Ovary (tissue), 3 donors: ENCODE measurements at regions not wholly inside any gene's neighbourhood (a gene's known extent, or its start where the extent isn't known, plus 50 kb on each side); places are given as distances from the start of the nearest gene placed in this dataset.

Experiments used
- EP300 ChIP-seq: sonication (generic); formaldehyde crosslinking; IDR thresholded peaks from one replicate; pipeline ENCODE4 v1.6.1; 2017; ENCODE audit warnings: antibody characterized with exemption
- POLR2A ChIP-seq: fragments of 450-650 bp; IDR thresholded peaks from one replicate; pipeline ENCODE4 v1.6.1; 2017; ENCODE audit warnings: antibody characterized with exemption, mild to moderate bottlenecking, moderate library complexity
- TF ChIP-seq, protein P1 (sequence below), 3 donors: fragments of 450-650 bp in 2 of 3; fragments of 200-600 bp in 1 of 3; IDR thresholded peaks; one replicate each; pipeline versions ENCODE4 v1.5.1 to v1.8.0; 2016 to 2022; ENCODE audit warnings: antibody characterized with exemption in 3 of 3, mild to moderate bottlenecking in 1 of 3
- donor health status: DM: no; HTN: no; CAD: no.

DNA sequence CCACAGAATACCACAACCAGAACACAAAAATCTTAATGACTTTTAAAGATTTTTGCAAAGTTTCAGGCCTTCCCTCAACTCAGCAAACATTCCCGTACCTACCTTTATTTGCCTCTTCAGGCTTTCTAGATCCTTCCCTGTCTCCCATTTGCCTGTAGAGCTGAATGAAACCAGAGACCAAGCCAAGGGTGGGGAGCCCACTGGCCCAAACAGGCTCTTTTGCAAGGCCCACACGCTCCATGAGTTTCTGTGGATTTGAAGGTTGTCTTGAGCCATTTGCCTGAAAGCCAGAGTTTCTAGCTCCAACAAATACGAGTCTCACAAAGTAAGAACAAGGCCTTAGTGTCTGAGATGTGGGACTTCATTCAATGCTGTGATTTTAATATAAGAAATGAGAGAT lies 107.8 kb downstream of the GAS1 start:
- TF ChIP-seq, protein P1, sequence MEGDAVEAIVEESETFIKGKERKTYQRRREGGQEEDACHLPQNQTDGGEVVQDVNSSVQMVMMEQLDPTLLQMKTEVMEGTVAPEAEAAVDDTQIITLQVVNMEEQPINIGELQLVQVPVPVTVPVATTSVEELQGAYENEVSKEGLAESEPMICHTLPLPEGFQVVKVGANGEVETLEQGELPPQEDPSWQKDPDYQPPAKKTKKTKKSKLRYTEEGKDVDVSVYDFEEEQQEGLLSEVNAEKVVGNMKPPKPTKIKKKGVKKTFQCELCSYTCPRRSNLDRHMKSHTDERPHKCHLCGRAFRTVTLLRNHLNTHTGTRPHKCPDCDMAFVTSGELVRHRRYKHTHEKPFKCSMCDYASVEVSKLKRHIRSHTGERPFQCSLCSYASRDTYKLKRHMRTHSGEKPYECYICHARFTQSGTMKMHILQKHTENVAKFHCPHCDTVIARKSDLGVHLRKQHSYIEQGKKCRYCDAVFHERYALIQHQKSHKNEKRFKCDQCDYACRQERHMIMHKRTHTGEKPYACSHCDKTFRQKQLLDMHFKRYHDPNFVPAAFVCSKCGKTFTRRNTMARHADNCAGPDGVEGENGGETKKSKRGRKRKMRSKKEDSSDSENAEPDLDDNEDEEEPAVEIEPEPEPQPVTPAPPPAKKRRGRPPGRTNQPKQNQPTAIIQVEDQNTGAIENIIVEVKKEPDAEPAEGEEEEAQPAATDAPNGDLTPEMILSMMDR (IDR thresholded peaks at IDR 0.05): no peak
- TF ChIP-seq POLR2A (no peak), EP300 (no peak)
